GM19240 (cell line): ENCODE measurements at regions not wholly inside any gene's neighbourhood (a gene's known extent, or its start where the extent isn't known, plus 50 kb on each side); places are given as distances from the start of the nearest gene placed in this dataset.
A peak's percentile ranks its signal among the peaks of the same experiment; 100 is the strongest.

Experiments used
- DNase-seq: peaks from one replicate; pipeline ENCODE4 v3.0.0; 2011; ENCODE audit warnings: low spot score; ENCODE audit not compliant: insufficient read length

DNA sequence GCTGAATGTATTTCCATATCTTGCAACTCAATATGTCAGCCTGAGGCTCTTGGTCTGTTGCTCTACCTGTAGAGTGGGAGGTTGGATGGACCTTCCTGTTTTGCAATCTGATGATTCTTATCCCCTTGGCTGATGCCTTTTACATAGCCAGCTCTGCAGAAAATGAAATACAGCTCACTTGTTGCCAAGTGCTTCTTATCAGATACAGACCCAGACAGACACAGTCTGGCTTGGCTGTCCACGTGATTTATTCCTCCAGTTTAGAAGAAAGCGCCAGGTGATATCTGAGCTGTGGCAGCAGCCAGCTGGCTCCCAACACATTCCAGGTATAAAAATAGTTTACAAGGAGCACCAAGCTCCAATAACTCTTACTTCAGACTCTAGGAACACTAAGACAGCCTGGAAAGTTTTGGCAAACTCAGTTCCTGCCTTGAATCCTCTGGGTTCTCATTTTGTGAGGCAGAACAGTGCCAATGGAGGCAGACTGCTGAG lies 479.2 kb upstream of the USP24 start:
- DNase-seq, result no peak

DNA sequence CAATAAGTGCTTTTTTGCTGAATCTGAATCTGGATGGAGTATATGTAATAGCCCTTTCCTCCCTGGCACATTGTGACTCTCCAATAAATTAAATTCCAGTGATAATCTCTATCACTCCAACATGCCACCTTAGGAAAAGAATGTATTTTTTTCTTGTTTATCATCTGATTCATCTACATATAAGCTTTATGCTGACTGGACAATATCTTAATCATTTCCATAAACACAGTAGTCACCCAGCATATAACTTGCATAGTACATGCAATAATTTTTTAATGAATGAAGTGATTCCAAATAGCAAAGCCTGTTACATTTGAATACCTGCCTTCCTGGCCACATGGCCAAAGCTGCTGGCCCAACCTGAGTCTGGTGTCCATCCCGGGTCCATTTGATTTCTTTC lies 477.6 kb upstream of the USP24 start:
- DNase-seq, result no peak

- DNase-seq, result no peak
These were observed 475.2 kb upstream of the USP24 start for GRCh38 chr1:55690366-55690765.

DNA sequence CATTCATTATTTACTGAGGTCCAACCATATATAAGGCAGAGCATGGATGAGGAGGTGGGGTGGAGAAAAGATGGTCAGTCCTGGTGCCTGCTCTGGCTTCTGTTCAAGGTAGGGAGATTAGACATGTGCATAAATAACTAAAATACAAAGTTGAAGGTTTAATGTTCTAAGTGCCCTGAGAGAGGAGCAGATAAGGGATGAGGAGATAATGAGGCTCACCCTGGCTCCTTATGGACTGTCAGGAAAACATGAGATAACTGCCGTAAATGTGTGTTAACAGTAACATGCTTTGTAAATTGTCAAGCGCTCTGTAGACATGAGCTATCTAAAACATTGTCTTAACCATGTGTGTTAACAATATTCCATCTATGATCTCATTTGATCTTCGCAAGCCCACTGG lies 474.6 kb upstream of the USP24 start:
- DNase-seq, result no peak

GRCh38 chr1:55685560-55685959 lies 470.4 kb upstream of the USP24 start:
- no peak for DNase-seq

DNA sequence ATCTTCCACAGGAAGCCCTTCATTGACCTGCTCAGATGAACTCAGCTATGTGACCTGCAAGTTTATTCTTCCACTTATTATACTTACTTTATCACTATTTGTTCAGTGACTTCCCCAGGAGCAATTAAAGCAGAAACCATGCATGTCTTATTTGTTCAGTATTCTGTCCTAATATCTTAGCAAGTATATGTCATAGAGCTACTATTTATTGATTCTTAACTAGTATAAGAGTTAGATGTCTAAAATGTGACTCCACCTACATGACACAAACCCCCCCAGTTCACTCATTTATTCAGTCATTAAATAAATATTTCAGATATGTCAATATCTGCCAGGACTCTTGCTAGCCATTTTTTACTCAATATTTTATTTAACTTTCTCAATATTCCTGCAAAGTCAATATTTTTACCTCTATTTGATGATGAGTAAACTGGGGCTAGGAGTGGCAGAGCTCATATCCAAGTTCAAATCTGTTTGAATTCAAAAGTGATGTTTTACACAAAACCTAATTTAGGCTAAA lies 469.0 kb upstream of the USP24 start:
- DNase-seq, result no peak

GRCh38 chr1:55682198-55682597 lies 467.0 kb upstream of the USP24 start:
- DNase-seq, result no peak

DNA sequence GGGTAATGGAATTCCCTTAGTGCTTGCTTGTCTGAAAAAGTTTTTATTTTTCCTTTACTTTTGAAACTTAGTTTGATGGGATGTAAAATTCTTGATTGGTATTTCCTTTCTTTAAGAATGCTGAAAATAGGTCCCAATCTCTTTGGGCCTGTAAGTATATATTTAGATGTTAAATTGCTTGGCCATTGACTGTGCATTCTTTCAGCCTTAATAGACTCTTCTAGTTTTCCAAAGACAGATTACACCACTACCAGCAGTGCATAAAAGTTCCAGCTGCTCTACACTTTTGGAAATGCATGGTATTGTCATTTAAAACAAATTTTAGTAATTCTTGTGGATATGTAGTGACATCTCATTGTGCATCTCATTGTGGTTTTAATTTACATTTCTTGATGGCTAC lies 464.8 kb upstream of the USP24 start:
- DNase-seq, result no peak

GRCh38 chr1:55673416-55673815 lies 458.3 kb upstream of the USP24 start:
- DNase-seq, result no peak

GRCh38 chr1:55670331-55671082 lies 455.3 kb upstream of the USP24 start:
- DNase-seq, result no peak

DNA sequence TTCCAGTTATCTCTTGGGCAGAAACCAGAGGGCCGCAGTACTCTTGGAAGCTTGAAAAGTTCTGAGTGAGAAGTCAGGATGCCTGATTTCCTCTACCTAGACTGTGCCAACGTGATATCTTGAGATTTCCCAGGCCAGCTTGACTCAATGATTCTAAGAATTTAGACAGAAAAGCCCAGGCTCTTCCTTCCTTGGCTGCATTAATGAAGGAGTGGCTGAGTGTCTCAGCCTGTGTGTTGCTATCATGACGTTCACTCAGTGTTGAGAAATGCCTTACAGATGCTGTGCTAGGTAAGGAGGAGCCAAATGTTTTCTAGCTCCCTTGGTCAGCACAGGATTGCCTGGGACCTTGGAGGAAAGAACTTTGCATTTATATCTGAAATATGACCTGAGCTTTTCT lies 454.1 kb upstream of the USP24 start:
- DNase-seq, result no peak

DNA sequence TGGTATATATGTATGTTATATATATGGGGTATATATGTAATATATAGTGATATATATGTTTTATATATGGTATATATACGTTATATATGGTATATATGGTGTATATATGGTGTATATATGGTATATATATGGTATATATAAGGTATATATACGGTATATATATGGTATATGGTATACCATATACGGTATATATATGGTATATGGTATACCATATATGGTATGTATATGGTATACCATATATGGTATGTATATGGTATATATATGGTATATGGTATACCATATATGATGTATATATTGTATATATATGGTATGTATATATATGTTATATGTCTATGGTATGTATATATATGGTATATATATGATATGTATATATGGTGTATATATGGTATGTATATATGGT lies 447.7 kb upstream of the USP24 start:
- no peak for DNase-seq

GRCh38 chr1:55658917-55659316 lies 443.8 kb upstream of the USP24 start:
- no peak for DNase-seq

DNA sequence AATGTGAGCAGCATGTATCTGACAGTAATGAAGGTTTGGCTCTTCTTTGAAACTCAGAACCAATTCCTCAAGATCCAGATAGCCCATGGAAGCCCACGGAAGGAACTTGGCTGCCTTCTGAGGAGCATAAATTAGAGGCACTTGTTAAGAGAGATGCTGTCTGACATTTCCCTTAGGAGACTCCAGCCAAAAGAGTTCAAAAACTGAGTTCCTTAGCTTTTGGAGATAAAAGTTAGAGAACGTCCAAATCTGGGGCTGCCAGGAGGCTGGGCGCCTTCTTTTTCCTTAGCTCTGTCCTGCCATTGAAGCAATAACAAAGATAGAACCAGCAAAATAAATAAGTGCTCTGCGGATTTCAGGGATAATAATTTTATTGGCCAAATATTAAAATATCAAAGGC lies 439.6 kb upstream of the USP24 start:
- DNase-seq, result no peak

DNA sequence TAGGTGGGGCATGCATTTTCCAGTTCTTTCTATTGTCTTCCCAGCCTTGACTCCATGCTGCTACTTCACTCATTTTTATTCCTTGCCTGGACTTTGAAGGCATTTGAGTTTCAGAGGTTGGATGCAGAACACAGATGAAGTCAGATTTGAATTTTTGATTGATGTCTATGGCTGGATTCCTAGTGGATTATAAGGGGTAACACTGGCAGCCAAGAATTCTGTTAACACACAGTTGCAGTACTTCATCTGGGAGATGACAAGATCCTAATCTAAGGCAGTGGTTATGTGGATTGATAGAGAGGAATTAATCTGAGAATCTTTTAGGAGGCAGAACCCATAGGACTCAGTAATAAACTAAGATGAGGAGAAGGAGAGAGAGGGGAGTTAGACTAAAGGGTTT lies 439.0 kb upstream of the USP24 start:
- DNase-seq, result no peak

- no peak for DNase-seq
These were observed 435.3 kb upstream of the USP24 start for GRCh38 chr1:55650444-55650843.

- no peak for DNase-seq
These were observed 431.0 kb upstream of the USP24 start for GRCh38 chr1:55646181-55646580.

- no peak for DNase-seq
These were observed 430.1 kb upstream of the USP24 start for GRCh38 chr1:55645270-55645669.

DNA sequence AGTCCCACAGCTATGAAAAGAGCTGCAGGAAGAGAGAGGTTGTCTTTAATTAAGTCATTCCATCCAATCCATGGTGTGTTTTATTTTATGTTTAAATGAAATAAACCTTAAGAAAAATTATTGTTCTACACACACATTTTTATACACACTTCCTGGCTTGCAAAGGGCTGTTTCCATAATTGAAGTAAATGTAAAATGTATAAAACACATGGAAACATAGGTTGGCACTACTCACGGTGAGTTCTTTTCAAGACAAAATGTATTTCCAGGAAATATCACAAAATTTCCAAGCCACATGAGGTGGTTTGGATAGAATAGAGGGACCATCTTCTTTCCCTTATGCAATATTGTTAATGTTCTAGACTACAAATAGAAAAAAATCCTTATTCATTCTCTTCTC lies 426.8 kb upstream of the USP24 start:
- DNase-seq, result no peak

DNA sequence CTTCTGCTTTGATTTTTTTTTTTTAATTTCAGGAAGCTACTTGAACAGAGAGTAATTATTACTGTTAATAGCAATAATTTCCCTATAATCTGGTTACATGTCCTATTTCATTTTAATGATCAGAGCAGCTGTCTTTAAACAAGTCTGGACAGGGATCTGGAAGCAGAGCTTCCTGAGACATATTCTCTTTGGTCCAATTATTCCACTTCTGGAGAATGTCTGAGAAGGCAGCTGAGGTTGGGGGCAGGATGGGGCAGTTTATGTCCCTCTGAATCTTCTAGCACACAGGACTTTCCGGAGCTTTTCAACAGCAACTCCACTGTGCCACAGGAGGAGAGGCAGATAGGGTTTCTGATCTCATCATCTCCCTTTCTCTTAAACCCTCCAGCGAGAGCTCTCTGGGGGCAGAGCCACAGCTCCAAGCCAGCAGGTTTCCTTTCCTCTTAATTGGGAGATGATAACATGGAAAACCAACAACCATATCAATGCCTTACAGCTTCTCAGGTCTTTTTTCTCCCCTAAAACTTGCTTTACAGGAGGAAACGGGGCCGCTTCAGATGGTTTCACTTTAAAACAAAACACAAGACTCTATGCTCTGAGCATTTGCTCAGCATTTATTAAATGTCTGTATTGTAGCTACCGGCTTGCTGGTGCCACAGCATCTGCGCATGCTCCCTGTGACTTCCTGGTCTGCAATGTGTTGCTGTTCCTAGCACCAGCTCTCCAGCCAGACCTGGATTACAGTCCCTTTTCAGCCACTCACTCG lies 425.7 kb upstream of the USP24 start:
- peak; percentile 14 for DNase-seq

DNA sequence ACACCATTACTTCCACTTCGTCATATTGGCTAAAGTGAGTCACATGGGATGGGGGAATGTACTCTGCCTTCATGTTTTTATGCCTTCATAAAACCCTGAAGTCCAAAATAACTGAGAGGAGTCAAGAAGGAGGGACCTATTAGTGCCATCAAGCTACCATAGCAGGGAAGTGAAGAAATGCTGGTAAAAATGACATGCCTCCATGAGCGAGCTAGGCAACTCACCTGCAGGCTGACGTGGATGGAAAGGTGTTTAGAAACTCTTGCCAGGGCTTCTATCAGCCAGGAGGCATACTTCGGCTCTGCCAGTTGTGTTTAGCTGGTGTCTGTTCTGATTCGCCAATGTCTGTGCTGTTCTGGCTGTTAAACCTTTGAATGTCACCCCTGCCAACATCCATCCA lies 424.4 kb upstream of the USP24 start:
- DNase-seq, result no peak

DNA sequence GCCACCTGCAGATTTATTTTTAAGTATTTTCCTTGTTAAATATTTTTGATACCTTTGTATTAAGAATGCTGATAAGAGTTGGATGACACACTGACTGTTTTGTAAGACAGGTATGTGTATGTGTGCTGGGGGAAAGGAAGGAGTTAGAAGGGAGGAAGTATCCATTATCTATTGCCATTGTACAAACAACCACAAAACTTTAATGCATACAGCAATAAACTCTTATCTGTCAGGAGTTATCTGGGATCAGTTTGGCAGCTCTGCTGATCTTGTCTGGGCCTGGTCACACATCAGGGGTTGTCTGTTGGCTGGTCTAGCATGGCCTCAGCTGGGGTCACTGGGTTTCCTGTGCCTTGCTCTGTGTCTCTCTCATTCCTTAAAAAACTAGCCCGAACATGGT lies 423.9 kb upstream of the USP24 start:
- no peak for DNase-seq

GRCh38 chr1:55636696-55637095 lies 421.5 kb upstream of the USP24 start:
- no peak for DNase-seq
